HepG2 (cell line): ENCODE measurements at regions not wholly inside any gene's neighbourhood (a gene's known extent, or its start where the extent isn't known, plus 50 kb on each side); places are given as distances from the start of the nearest gene placed in this dataset.

Experiments used
- ATAC-seq: fragments of 200-7000 bp; cut with Tn5 transposase; 3 replicates; pipeline ENCODE4 v1.9.1; 2020; ENCODE audit warnings: mild to moderate bottlenecking, moderate library complexity
- BruUV-seq: library from RNA; stranded (reverse); fragments of 400-500 nt; replicated peaks from 2 replicates; lab custom pipeline; 2021; lab: Mats Ljungman, UMichigan
- CTCF ChIA-PET: fragments of 300-600 bp; formaldehyde crosslinking; extraction: SDS; loops from one replicate; lab custom pipeline; 2021; ENCODE audit warnings: low total read pairs, inconsistent platforms, low intra/inter-chr PET ratio; lab: Yijun Ruan, JAX
- POLR2A ChIA-PET: fragments of 350-600 bp; sonication (Branson Sonifier 250); formaldehyde crosslinking; loops from one replicate; lab custom pipeline; 2020; ENCODE audit warnings: antibody characterized with exemption, inconsistent platforms; lab: Yijun Ruan, JAX
- DNase-seq: peaks from one replicate; pipeline ENCODE4 v3.0.0-alpha.2; 2015; ENCODE audit warnings: low spot score
- FAIRE-seq: peaks from 3 replicates; lab custom pipeline; 2011; peaks lifted over from hg19 to GRCh38; lab: Jason Lieb, UNC
- H2AFZ ChIP-seq: one replicate; pipeline ENCODE4 v1.6.1; 2011; ENCODE audit warnings: low read length, inconsistent platforms
- H3K27ac ChIP-seq: fragments of 300-600 bp; 3 replicates; pipeline ENCODE4 v1.8.0; 2011; ENCODE audit warnings: mixed run types, mild to moderate bottlenecking, mixed read lengths, low read length, inconsistent platforms; ENCODE audit not compliant: insufficient read depth; ENCODE audit errors: extremely low read length
- H3K27me3 ChIP-seq, 2 experiments: fragments of 200-600 bp in 1 of 2; 2 replicates in 1 of 2; 3 replicates in 1 of 2; pipeline versions ENCODE4 v1.6.0 to v1.8.0; 2011; ENCODE audit warnings: low read length in 2 of 2, mild to moderate bottlenecking in 2 of 2, moderate library complexity in 2 of 2, inconsistent platforms in 1 of 2; ENCODE audit not compliant: insufficient read depth in 2 of 2, control insufficient read depth in 1 of 2
- H3K36me3 ChIP-seq, 2 experiments: fragments of 200-600 bp in 1 of 2; replicated peaks in 1 of 2; 2 replicates in 1 of 2; 3 replicates in 1 of 2; pipeline versions ENCODE4 v1.5.1 to v1.8.0; 2011; ENCODE audit warnings: low read length in 2 of 2, inconsistent platforms in 1 of 2; ENCODE audit not compliant: insufficient read depth in 2 of 2, control insufficient read depth in 1 of 2
- H3K4me1 ChIP-seq: 2 replicates; pipeline ENCODE4 v1.5.1; 2012; ENCODE audit warnings: low read length, inconsistent platforms; ENCODE audit not compliant: insufficient read depth
- H3K4me2 ChIP-seq: 2 replicates; pipeline ENCODE4 v1.6.0; 2011; ENCODE audit warnings: low read depth, low read length, inconsistent platforms
- H3K4me3 ChIP-seq, 3 experiments: fragments of 200-600 bp in 1 of 3; sonication (generic), shearing (Covaris generic) in 1 of 3; replicated peaks in 1 of 3; 2 replicates each; pipeline ENCODE4 v1.5.1; 2011 to 2016; ENCODE audit warnings: low read length in 3 of 3, inconsistent platforms in 2 of 3, low read depth in 2 of 3, mild to moderate bottlenecking in 2 of 3, control low read depth in 1 of 3, mixed read lengths in 1 of 3; ENCODE audit not compliant: insufficient read depth in 1 of 3
- H3K79me2 ChIP-seq: one replicate; pipeline ENCODE4 v1.6.1; 2011; ENCODE audit warnings: low read length, inconsistent platforms; ENCODE audit not compliant: insufficient read depth
- H3K9ac ChIP-seq: 2 replicates; pipeline ENCODE4 v1.6.0; 2011; ENCODE audit warnings: mild to moderate bottlenecking, low read depth, low read length, inconsistent platforms; ENCODE audit not compliant: insufficient read depth
- H3K9me3 ChIP-seq: 2 replicates; pipeline ENCODE4 v1.5.1; 2012; ENCODE audit warnings: mild to moderate bottlenecking, low read length
- H4K20me1 ChIP-seq: 2 replicates; pipeline ENCODE4 v1.6.0; 2011; ENCODE audit warnings: inconsistent platforms, mild to moderate bottlenecking, low read length, moderate library complexity; ENCODE audit not compliant: insufficient read depth
- LCORL ChIP-seq, 2 experiments: fragments of 450-650 bp in 1 of 2; sonication (generic) in 1 of 2; formaldehyde crosslinking in 1 of 2; IDR thresholded peaks; 2 replicates each; pipeline versions ENCODE4 v1.5.0 to v1.6.1; 2017 to 2020; ENCODE audit warnings: antibody characterized with exemption in 1 of 2, missing genetic modification reagents in 1 of 2
- RCOR2 ChIP-seq: IDR thresholded peaks from 2 replicates; pipeline ENCODE4 v1.6.1; 2016; ENCODE audit warnings: missing biosample characterization, missing genetic modification reagents
- TMF1 ChIP-seq: sonication (generic); formaldehyde crosslinking; IDR thresholded peaks from 2 replicates; pipeline ENCODE4 v1.8.1; 2022; ENCODE audit warnings: low read depth, missing genetic modification reagents
- ZBTB4 ChIP-seq: sonication (generic); formaldehyde crosslinking; IDR thresholded peaks from 2 replicates; pipeline ENCODE4 v1.4.0; 2020; ENCODE audit warnings: missing genetic modification reagents, mild to moderate bottlenecking, borderline replicate concordance
- ZNF350 ChIP-seq: sonication (generic); formaldehyde crosslinking; IDR thresholded peaks from 2 replicates; pipeline ENCODE4 v1.4.0; 2020; ENCODE audit warnings: mild to moderate bottlenecking, low read depth, missing genetic modification reagents, borderline replicate concordance
- ZNF484 ChIP-seq: sonication (generic); formaldehyde crosslinking; IDR thresholded peaks from 2 replicates; pipeline ENCODE4 v1.5.1; 2020; ENCODE audit warnings: mild to moderate bottlenecking, low read depth, missing genetic modification reagents, borderline replicate concordance
- ZNF496 ChIP-seq: sonication (generic); formaldehyde crosslinking; IDR thresholded peaks from 2 replicates; pipeline ENCODE4 v1.8.1; 2023; ENCODE audit warnings: mild to moderate bottlenecking, moderate library complexity, missing genetic modification reagents; ENCODE audit not compliant: insufficient replicate concordance
- ZNF580 ChIP-seq: IDR thresholded peaks from 2 replicates; pipeline ENCODE4 v1.6.1; 2016; ENCODE audit warnings: low read depth, borderline replicate concordance
- ZNF740 ChIP-seq: sonication (generic); formaldehyde crosslinking; IDR thresholded peaks from 2 replicates; pipeline ENCODE4 v1.4.0; 2020; ENCODE audit warnings: missing genetic modification reagents
- WGBS: methylation state at CpG from one replicate; pipeline ENCODE4 v1.1.6; 2017; ENCODE audit warnings: low lambda C conversion rate; 5-methylcytosine and 5-hydroxymethylcytosine counted together
- in situ Hi-C: cut with HindIII; loops from 2 replicates; pipeline ENCODE4 v1.10.0; 2017; ENCODE audit warnings: low pct_unique_long_range_greater_than_20kb; ENCODE audit not compliant: extremely low pct_ligation_motif_present
- intact Hi-C: fragments of 100-400 bp; cut with micrococcal nuclease; formaldehyde crosslinking; loops from one replicate; pipeline ENCODE4 v1.10.0; 2022; ENCODE audit not compliant: unreplicated experiment
- TF ChIP-seq, protein P1 (sequence below): IDR thresholded peaks from 2 replicates; pipeline ENCODE4 v1.6.1; 2018; ENCODE audit warnings: missing genetic modification reagents, mild to moderate bottlenecking, missing compliant biosample characterization
- TF ChIP-seq, protein P2 (sequence below): sonication (generic); formaldehyde crosslinking; IDR thresholded peaks from 2 replicates; pipeline ENCODE4 v1.9.0; 2021; ENCODE audit warnings: missing genetic modification reagents, mild to moderate bottlenecking, borderline replicate concordance

- no peak overlapping the region for H3K4me2 ChIP-seq
- ChIA-PET POLR2A (no interaction called here), CTCF (no interaction called here)
- H3K9ac ChIP-seq: no peak overlapping the region
- no peaks in the 10 kb centered on the region for H3K4me1 ChIP-seq
- no peaks in the 10 kb centered on the region for H3K79me2 ChIP-seq
- no TSS peak for BruUV-seq
- ATAC-seq: no peak
- no peaks in the 10 kb centered on the region for H3K27me3 ChIP-seq
- H3K36me3 ChIP-seq: no peaks in the 10 kb centered on the region
- H4K20me1 ChIP-seq: no peaks in the 10 kb centered on the region
- H3K4me3 ChIP-seq: no peak overlapping the region
- H2AFZ ChIP-seq: no peak overlapping the region
- no peaks in the 10 kb centered on the region for H3K9me3 ChIP-seq
- DNase-seq: no peak
- in situ Hi-C loops (no loop called here), intact Hi-C loops (no loop called here)
- no peak for FAIRE-seq
- no peak overlapping the region for H3K27ac ChIP-seq
- WGBS: 0% methylated on average over 3 of the region's 3 CpGs
- TF ChIP-seq, protein P1, sequence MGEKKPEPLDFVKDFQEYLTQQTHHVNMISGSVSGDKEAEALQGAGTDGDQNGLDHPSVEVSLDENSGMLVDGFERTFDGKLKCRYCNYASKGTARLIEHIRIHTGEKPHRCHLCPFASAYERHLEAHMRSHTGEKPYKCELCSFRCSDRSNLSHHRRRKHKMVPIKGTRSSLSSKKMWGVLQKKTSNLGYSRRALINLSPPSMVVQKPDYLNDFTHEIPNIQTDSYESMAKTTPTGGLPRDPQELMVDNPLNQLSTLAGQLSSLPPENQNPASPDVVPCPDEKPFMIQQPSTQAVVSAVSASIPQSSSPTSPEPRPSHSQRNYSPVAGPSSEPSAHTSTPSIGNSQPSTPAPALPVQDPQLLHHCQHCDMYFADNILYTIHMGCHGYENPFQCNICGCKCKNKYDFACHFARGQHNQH (CRISPR knock-in tag): no peak
- TF ChIP-seq TMF1 (CRISPR knock-in tag) (no peak), ZBTB4 (no peak), ZNF580 (CRISPR knock-in tag) (no peak), ZNF740 (no peak), ZNF496 (CRISPR knock-in tag) (no peak), RCOR2 (CRISPR knock-in tag) (no peak), LCORL (IDR thresholded peaks at IDR 0.05) (no peak), LCORL (CRISPR knock-in tag; IDR thresholded peaks at IDR 0.05) (no peak), ZNF484 (CRISPR knock-in tag) (no peak), ZNF350 (CRISPR knock-in tag) (no peak)
- TF ChIP-seq, protein P2, sequence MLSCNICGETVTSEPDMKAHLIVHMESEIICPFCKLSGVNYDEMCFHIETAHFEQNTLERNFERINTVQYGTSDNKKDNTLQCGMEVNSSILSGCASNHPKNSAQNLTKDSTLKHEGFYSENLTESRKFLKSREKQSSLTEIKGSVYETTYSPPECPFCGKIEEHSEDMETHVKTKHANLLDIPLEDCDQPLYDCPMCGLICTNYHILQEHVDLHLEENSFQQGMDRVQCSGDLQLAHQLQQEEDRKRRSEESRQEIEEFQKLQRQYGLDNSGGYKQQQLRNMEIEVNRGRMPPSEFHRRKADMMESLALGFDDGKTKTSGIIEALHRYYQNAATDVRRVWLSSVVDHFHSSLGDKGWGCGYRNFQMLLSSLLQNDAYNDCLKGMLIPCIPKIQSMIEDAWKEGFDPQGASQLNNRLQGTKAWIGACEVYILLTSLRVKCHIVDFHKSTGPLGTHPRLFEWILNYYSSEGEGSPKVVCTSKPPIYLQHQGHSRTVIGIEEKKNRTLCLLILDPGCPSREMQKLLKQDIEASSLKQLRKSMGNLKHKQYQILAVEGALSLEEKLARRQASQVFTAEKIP (CRISPR knock-in tag): no peak
These were observed 523.6 kb upstream of the PLXNA2 start for GRCh38 chr1:208767816-208768215.
